ENCODE measurements at regions not wholly inside any gene's neighbourhood (a gene's known extent, or its start where the extent isn't known, plus 50 kb on each side); places are given as distances from the start of the nearest gene placed in this dataset.

- in situ Hi-C loops (cut with HindIII; ENCODE audit: low pct_unique_long_range_greater_than_20kb, low sequenced_read_pairs), result no loop called here
- DNase-seq (ENCODE audit: low read depth, low spot score), result no peak
Measured at GRCh38 chr16:55418586-55418985, 60.4 kb upstream of the MMP2 start.

- in situ Hi-C loops (cut with HindIII; ENCODE audit: low pct_unique_long_range_greater_than_20kb, low sequenced_read_pairs), result no loop called here
Measured at GRCh38 chr16:55421226-55421625, 57.8 kb upstream of the MMP2 start.

GRCh38 chr16:55426865-55427484 is 52.0 kb upstream of the MMP2 start:
- in situ Hi-C loops (cut with HindIII; ENCODE audit: low pct_unique_long_range_greater_than_20kb, low sequenced_read_pairs), result no loop called here
- DNase-seq (ENCODE audit: low read depth, low spot score), result no peak

More at GRCh38 chr16:55421226-55421625, 57.8 kb upstream of the MMP2 start:
- no peak for DNase-seq (ENCODE audit: low read depth, low spot score)

All from SK-MEL-5 (cell line).